ELF-1 (cell line): ENCODE measurements at regions not wholly inside any gene's neighbourhood (a gene's known extent, or its start where the extent isn't known, plus 50 kb on each side); places are given as distances from the start of the nearest gene placed in this dataset.
"Not testable (repeated sequence)": the region's sequence is repeated elsewhere in the genome, so short reads cannot be mapped to it uniquely, and the experiment has no call there.

Source experiments
- DNase-seq: peaks from one replicate; pipeline ENCODE4 v3.0.0-alpha.2; 2016; ENCODE audit warnings: low read depth, low spot score

DNA sequence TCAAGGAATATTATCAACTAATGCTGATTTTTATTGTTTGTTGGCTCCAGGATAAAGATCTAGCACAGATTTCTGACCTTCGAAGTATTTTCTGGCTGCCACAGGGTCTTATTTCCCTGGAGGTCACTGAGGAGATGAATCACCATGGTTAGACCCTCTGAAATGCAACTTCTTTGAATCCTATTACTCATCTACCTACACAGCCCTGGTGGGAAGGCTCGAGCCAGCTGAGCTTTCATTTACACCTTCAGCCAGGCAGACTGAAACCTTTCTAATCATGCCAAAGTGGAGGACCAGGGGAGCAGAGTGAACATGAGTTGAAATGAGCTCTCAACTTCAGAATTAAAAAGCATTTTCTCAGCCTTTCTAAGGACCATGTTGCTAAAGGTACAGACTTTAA is 130.5 kb downstream of the SMIM20 start:
- no peak for DNase-seq

DNA sequence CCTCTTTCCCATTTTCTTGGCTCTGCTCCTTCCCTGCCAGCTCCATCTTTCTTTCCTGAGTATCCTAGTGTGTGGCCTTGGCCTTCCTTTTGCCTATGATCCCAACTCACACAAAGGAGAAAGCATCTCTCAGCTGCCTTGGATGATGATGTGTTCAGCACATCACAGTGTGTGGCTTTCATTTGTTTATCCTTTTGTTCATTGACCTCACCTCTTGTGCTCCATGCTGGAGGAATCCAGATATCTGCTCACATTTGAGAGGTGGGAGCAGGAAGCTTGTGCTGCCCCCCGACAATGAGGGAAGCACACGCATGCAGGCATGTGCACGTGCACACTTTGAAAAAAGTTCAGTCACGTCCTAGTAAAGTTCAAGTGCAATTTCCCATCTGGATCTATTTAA is 131.0 kb downstream of the SMIM20 start:
- no peak for DNase-seq

DNA sequence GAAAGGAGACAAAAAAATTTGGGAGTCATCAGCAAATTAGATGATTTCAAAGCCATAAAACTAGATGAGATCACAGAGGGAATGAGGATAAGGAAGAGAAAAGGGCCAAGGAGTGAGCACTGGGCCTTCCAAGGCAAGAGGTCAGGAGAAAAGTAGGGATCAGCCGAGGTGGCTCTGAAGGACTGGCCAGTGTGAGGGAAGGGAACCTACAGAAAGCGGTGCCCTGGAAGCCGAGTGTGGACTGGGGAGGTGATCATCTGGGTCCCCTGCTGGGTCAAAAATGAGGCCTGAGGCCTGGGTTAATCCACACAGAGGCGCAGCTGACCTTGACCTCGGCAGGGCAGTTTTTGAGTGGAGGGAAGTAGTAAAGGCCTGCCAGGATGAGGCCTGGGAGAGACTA is 133.8 kb downstream of the SMIM20 start:
- DNase-seq, result no peak

DNA sequence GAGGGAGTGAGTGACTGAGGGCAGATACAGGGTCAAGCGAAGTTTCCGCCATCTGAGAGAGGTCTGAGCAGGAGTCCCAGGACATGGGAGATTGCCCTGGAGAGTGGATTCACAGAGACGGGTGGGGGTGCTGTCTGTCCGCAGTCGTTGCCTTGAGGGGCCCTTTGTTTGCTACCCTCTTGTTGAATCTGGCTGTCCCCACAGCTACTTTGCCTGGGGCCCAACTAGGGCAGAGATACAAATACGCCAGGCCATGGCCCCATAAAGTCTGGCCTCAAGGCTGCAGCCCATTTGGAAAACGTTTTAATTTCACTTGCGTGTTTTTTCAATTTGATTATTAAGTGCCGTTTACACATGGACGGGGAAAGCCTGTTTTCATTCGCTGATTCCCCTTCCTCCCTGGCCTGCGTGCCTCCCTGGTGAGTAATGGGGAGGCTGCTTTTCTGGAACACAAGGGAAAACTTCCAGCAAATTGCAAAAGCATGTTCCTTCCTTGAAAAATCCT is 134.4 kb downstream of the SMIM20 start:
- peak; percentile 18 for DNase-seq

DNA sequence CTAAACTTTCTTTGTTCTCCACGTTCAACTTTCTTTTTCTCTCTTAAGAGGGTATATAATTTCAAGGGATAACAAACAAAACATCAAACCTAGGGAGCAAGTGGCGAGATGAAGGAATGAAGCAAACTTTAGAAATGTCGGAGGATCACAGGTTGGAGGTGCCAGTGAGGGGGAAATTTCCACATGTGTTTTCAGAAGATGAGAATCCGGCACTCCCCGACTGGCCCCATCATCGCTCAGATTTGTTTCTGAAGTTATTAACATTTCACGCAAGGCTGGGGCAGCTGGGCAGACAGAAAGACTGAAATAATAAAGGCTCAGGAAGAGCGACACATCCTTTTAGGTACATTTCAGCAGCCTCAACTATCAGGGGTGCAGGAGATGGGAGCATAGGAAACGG is 134.9 kb downstream of the SMIM20 start:
- DNase-seq, result no peak

DNA sequence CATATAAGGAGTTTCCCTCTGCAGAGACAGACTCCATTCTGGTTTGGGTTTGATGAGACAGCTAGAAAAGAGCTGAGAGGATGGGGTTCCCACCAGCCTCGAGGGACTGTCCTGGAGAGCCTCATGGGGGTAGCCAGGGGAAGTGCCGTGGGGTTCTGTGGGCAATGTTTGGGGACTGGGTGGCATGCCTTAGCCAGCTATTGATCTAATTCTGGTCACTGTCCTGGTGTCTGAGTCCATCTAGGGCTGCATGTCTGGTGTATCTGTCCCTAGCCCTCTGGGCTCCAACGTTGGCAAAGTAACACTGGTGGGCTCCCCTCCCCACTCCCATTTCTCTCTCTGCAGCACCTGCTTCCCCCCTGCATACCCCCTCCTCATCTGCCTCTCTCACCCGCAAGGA is 135.4 kb downstream of the SMIM20 start:
- DNase-seq, result no peak

DNA sequence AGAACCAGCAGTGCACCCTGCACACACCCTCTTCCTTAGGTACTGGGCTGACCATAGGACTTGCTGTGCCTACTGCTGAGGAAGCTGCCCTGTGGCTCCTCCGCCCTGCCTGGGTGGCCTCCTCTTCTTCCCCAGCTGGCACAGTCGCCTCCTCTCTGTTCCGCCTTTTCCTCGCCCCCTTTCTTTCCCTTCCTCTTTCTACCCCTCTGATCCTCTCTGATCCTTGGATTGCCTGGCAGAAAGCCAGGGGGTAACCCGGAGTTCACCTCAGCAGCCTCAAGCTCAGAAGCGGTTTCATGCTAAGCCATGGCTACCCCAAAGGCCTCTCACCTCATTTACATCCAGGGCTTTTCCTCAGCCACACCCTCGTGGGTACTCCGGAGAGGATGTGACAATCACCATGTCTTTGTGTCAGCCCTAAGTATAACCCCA is 136.2 kb downstream of the SMIM20 start:
- DNase-seq, result no peak

DNA sequence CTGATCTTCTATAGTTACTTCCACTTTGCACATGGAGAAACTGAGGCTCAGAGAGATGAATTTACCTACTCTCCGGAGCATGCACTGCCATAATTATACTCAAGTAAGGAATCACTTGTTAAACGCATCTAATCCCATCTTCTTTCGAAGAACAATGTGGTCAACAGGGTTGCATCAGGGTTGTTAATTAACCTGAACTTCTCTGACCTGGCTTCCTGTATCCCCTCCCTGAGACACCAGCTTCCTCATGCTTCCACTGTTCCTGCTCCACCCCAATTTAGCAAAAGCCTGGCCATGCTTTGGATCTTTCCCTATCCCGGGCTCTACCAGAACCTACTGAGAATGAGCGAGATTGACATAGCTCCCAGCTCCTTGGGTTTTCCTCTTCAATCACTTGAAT is 136.7 kb downstream of the SMIM20 start:
- no peak for DNase-seq

DNA sequence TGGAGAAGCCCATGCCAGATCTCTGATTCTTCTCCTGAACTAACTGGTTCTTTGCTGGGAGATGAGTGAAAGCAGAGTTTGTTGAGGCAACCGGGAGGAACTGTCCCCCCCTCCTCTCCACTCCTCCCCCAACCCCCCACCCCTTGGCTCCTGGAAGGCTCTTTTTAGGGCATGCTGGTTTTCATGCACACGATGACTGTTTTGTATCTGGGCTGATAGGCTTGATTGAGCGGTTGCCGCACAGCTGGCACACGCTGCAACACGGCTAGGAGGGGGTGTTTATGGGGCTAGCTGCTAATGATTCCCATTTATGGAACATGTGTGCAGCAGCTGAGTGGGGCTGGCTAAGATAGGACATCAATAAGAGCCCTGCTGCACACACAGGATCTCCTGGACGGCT is 137.2 kb downstream of the SMIM20 start:
- DNase-seq, result no peak

DNA sequence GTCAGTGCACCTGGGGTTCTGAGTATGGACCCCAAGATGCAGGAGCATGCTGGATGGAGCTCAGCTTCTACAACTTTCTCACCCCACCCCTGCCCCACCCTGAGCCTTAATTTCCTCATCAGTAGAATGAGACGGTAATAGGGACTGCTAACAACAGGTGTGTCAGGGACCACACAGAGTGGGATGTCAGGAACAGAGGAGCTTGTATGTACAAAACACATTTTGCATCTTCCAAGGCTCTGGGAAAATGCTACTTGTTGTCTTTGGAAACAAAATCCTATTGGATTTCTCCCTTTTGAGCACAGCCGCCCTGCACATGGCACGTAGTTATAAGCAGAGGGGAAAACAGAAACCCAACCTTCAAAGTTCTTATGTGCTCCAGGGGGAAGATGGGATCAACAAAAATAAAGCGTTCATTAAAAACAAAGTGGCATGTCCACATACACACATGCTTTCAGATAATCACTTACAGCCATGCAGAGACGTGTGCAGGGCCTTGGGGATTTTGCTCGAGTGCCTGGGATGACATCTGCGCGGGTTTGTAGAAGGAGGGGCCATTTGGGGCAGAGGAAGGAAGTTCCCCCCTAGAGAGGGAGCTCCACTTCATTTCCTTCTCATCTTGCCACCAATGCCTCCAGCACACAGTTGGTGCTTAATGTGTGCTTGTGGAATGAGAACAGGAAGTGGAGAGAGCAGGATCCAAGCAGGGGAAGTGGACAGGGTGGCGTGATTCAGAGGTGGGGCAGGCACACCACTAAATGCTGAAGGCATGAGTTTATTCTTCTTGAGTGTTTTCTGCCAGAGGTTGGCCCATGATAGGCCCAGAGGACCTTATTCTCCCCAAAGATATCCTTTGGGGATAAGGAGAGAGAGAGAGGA is 138.9 kb downstream of the SMIM20 start:
- DNase-seq, result no peak

DNA sequence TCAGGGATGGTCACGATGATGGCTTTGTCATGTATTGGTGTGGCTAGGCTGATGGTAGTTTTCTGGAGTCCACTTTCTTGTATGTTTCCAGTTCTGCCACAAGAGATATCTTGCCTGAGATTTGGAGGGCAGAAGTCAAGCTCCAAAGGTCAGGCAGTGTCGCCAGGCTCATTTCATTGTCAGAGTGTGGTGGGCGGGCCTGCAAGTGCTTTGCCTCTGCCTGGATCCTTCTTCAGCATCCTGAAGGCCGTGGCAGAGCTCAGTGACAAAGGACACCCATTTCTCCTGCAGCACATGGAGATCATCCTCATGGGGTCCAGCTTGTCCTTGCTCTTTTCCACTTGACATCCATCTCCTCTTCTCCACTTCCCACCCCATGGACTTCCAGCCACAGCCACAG is 139.7 kb downstream of the SMIM20 start:
- DNase-seq, result no peak

DNA sequence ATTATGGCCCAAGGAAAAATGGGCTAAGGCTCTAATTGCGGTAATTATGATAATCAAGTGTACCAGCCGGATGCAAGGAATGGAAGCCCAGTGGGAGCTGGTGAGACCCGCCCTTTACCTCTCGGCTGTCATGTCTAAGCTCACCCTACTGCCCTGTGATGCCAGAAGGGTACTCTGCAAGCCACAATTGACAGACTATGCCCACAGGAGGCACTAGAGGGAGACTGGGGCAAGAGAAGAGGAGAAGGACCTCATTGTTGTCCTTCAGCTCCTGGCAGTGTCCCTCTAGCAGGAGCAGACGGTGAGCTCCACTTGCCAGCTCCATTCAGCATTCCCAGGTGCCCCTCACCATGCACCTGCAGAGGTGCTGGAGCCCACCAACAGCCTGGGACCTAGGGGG is 141.8 kb downstream of the SMIM20 start:
- no peak for DNase-seq

DNA sequence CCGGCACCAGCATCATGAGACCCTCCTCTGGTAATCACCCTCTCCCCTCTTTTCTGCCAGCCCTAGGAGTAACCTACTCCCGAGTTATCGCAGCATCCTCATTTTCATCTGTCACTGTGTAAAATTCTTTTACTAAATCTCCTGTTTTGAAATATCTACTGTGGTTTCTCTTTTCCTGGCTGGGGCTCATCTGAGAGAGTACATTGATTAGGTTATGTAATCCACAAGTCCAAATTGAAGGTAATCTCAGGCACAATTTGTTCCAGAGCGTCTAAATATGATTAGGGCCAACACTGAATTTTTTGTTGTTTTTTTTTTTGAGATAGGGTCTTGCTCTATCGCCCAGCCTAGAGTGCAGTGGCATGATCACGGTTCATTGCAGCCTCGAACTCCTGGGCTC is 142.4 kb downstream of the SMIM20 start:
- no peak for DNase-seq

DNA sequence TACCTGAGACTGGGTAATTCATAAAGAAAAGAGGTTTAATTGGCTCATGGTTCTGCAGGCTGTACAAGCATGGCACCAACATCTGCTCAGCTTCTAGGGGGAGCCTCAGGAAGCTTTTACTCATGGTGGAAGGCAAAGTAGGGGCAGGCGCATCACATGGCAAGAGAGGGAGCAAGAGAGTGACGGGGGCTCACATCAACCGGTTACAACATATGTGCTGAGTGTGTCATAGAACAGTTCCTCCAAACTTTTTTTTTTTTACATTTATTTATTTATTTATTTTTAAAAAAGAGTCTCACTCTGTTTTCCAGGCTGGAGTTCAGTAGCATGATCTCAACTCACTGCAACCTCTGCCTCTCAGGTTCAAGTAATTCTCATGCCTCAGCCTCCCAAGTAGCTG is 143.8 kb downstream of the SMIM20 start:
- DNase-seq, result not testable (repeated sequence)

DNA sequence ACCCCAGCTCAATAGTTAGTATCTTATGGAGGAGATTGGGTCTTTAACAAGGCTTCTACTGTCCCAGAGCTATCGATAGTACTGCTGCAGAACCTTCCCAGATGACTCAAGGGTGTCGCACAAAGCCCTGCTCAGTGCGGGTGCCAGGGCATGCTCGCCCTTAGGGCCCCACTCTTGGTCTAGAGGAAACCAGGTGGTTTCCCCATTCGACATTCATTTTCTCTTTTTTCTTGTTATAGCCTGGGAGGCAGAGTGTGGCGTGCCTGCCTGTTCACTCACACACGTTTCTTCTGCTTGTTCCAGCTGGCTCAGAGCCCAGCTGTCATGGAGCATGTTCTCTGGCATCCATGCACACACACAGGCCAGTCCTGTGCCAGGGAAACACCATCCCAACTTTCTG is 144.5 kb downstream of the SMIM20 start:
- no peak for DNase-seq

DNA sequence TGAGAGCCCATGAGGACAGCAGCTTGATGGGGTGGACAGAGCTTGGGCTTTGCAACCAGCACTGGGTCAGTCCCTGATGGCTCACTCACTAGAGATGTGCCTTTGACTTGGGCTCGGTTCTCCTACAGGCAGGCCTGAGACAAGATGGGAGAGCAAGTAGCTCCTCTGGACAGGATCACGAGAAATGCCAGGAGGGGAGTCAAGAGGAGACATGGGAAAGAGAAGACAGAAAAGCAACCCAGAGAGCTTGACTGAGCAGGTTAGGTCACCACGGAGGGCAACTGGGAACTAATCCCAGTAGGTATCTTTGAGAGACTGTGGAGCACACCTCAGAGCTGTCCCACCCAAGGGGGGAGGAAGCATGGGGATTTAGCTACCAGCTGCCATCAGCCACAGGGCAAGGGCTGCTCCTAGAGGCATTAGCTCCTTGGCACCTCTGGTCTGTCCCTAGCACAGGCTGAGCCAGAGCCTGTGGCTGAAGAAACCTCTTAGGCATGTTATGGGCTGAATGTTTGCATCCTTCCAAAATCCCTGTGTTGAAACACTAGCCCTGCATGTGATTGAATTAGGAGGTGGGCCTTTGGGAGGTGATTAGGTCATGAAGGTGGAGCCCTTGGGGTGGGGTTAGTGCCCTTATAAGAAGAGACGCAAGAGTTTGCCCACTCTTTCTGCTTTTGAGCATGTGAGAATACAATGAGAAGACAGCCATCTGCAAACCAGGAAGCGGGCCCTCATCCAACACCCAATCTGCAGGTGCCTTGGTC is 145.6 kb downstream of the SMIM20 start:
- no peak for DNase-seq

DNA sequence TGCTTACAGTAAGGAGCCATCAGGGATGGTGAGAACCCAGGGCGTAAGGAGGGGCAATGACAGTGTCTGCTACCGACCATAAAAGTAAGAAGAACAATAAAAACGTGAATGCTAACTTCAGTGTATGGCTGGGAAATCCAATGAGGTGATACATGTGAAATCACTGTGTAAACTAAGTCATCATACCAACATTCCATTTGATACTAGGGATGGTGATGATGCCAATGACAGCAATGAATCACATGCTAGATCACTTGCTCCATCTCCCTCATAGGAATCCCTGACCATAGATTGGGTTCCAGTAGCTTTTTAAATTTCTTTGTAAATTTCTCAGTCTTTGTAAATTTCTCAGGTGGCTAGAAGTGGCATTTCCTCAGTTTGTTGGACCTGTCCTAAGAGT is 146.3 kb downstream of the SMIM20 start:
- no peak for DNase-seq

DNA sequence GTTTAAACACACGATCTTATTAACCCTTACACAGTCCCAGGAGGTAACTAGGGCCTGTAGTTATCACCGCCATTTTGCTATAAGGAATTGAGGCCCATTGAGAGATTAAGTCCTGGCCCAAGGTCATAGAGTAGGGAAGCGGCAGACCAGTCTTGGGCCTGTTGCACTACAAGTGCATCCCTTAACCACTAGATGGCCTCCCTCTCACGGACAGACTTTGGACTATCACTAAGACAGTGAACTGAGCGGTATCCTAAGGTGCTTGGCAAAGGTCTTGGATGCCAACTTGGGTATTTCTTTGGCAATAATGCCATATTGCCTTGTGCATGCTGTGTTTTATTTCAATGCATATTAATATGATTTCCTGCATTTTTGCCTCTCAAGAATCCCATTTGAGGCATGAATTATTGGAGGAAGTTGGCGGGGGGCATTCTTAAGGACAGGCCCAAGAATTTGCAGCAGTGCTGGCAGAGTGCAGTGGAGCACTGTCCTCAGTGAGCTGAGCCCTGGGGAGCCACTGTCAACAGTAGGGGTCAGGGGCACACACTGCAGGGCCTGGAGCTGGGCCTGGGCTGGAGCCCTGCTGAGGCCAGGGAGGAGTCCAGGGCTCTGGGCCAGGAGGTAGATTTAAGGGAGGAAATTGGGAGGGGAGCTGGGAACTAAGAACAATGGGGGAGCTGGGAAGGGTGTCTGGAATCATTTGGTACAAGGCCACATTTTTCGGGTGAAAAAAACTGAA is 147.4 kb downstream of the SMIM20 start:
- peak; percentile 56 for DNase-seq

DNA sequence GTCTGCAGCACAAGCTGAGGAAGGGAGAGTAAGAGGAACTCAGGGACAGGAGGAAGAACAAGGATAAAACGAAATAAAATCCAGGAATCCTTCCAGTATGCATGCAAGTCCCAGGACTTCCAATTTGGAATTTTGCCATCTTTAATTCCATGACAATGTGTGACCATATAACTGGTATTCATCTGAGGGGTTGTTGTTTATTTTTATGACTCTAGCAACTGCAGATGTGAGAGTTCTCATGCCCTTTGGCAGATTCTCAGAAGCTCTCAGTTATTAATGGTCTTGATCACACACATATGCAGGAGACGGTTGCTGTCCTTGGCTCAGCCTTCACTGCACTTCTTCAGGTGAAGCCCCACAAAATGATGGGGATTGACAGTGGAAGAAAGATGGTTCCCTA is 148.2 kb downstream of the SMIM20 start:
- no peak for DNase-seq

DNA sequence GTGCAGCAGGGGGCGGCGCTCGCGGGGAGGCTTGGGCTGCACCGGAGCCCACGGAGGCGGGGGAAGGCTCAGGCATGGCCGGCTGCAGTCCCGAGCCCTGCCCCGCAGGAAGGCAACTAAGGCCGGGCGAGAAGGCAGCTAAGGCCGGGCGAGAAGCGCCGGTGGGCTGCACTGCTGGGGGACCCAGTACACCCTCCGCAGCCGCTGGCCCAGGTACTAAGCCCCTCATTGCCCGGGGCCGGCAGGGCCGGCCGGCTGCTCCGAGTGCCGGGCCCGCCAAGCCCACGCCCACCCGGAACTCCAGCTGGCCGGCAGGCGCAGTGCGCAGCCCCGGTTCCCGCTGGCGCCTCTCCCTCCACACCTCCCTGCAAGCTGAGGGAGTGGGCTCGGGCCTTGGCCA is 150.0 kb downstream of the SMIM20 start:
- not testable (repeated sequence) for DNase-seq

DNA sequence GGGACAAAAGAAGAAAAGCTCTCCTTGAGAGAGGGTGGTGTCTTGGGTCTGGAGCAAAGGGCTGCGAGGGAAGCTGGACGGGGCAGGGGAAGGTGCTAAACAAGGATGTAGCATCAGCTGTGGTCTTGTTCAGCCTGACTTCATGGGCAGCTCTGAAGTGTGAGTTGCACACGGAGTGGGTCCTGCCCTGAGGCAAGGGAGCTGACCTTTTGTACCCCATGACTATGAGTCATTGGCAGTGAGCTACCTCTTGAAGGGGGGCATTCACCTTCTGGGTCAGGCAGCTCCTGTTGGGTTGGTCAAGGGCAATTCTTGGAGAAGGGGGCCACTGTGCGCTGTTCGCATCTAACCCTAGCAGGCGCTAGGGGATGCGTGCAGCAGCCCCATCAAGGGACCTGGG is 151.8 kb downstream of the SMIM20 start:
- no peak for DNase-seq

DNA sequence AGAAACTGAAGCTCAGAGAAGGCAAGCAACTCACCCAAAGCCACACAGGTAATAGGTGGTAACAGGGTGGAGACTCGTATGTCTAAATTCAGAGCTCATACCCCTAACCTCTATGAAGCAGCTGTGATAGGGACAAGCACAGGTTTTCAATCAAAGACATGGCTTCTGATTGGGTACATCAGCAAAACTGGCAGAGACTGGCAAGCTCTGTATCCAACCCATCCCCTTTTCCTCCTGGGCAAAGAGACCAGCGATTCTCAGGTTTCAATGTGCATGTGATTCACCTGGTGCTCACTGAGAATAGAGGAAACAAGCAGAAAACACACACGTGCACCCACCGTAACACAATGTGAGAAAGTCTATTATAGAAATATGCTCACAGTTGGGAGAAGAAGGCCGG is 153.0 kb downstream of the SMIM20 start:
- DNase-seq, result no peak
